ENCODE measurements at regions not wholly inside any gene's neighbourhood (a gene's known extent, or its start where the extent isn't known, plus 50 kb on each side); places are given as distances from the start of the nearest gene placed in this dataset.
A peak's percentile ranks its signal among the peaks of the same experiment; 100 is the strongest.
"Not testable (repeated sequence)": the region's sequence is repeated elsewhere in the genome, so short reads cannot be mapped to it uniquely, and the experiment has no call there.

- DNase-seq: peak; percentile 21 to 29
Observed at GRCh38 chr1:187038784-187039183, 210.0 kb downstream of the PLA2G4A start.

- DNase-seq: no peak
Observed at GRCh38 chr1:187041104-187041503, 212.4 kb downstream of the PLA2G4A start.

- no peak for DNase-seq
Observed at GRCh38 chr1:187042538-187042937, 213.8 kb downstream of the PLA2G4A start.

GRCh38 chr1:187043433-187043832, 214.7 kb downstream of the PLA2G4A start:
- DNase-seq: not testable (repeated sequence)

GRCh38 chr1:187044411-187044810, 215.7 kb downstream of the PLA2G4A start:
- DNase-seq: no peak

- no peak for DNase-seq
Observed at GRCh38 chr1:187045371-187045770, 216.6 kb downstream of the PLA2G4A start.

DNA sequence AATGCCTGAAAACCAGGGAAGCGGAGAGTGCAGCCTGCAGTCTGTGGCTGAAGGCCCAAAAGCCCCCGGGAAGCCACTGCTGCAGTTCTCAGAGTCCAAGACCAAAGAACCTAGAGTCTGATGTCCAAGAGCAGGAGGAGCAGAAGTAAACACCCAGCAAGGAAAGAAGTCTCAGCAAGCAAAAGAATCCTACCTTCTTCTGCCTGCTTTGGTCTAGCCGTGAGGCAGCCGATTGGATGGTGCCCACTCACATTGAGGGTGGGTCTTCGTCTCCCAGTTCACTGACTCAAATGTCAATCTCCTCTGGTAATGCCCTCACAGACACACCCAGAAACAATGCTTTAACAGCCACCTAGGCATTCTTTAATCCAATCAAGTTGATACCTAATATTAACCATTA, 217.5 kb downstream of the PLA2G4A start:
- no peak for DNase-seq

DNA sequence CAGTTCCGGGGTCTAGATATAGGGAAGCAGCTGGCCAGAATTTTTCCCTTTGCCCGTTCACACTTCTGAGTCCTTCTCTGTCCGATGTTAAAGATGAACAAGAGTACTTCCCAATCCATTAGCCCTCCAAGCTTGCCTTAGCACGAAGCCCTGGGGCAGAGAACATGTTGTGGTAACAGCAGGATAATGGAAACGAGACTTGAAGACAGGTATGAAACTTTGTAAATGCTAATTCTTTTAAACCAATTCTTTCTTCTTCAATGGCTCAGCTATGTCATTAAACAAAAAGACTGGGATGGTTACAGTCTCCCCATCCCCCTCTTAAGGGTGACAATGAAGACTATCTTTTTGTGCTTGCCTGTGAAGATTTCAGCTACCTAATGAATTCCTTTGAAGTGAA, 218.5 kb downstream of the PLA2G4A start:
- no peak for DNase-seq

GRCh38 chr1:187051618-187052232, 223.0 kb downstream of the PLA2G4A start:
- peak; percentile 8 to 19 for DNase-seq

DNA sequence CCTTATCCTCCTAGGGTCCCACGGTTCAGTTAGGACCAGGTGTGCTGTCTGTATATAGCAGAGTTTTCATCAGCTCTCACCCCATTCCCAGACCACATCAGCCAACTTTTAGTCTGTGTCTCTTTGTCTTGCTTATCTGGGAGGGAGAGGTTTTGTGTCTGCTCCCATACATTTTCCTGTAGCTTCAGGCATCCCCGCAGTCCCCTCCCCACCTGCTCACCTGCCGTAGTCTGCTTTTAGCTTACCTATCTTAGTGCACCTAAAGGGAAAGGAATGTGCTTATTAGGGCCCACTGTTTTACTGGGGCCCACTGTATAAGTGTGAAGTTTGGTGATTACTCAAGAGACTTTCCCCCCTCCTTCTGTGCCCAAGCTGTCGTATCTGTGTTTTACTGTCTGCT, 225.1 kb downstream of the PLA2G4A start:
- no peak for DNase-seq

DNA sequence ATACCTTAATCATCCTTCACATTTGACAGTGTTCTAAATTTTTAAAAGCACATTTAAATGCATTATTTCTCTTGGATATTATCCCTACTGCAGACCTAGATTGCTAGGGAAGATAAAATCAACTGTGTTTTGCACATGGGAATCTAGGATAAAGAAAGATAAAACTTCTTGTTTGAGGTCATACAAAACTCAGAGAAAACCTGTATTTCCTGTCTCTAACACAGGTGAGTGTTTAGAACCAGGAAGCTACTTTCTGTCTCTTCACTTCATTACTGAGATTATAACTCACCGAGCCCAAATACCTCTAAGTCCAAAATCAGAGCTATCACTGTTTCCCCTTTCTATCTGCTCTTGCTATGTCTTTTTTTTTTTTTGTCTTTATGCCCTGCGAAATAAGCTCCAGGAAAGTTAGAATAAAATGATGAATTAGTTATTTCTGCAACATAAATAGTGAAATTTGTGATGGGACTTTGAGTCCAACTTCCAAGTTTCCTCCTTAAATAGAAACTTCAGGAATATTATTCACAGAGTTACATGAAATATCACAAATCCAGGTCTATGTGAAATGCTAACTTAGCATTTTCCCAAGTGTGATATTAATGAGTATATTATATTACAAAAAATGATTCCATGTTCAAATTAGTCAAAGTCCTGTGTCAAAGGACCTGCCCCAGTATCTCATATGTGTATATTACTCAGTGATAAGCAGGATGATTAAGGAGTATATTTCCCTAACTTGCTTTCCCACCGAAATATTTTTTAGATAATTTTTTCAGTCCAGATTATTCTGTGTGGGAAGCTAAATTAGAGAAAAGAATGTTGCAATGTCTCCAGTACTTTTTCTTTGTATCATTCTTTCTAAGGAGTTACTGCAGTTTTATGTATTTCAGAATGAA, 226.4 kb downstream of the PLA2G4A start:
- no peak for DNase-seq

GRCh38 chr1:187063271-187063670, 234.5 kb downstream of the PLA2G4A start:
- DNase-seq: no peak

DNA sequence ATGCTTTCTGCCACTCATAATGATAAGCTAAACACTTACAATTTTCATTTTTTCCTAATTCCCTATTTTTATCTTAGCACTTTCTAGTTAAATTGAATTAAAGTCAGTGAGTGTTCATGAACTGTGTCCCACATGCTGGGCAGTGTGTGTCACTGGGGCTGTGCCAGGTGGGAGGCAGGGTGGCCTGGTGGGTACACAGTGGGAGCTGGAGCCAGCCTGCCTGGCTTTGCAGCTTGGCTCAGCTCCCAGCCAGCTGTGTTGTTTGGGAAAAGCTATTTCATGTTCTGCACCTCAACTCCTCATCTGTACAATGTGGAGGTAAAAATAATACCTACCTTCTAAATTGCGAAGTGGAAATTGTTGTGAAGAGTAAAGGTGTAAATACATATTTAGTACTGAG, 238.4 kb downstream of the PLA2G4A start:
- no peak for DNase-seq

GRCh38 chr1:187070076-187070475, 241.3 kb downstream of the PLA2G4A start:
- DNase-seq: no peak

DNA sequence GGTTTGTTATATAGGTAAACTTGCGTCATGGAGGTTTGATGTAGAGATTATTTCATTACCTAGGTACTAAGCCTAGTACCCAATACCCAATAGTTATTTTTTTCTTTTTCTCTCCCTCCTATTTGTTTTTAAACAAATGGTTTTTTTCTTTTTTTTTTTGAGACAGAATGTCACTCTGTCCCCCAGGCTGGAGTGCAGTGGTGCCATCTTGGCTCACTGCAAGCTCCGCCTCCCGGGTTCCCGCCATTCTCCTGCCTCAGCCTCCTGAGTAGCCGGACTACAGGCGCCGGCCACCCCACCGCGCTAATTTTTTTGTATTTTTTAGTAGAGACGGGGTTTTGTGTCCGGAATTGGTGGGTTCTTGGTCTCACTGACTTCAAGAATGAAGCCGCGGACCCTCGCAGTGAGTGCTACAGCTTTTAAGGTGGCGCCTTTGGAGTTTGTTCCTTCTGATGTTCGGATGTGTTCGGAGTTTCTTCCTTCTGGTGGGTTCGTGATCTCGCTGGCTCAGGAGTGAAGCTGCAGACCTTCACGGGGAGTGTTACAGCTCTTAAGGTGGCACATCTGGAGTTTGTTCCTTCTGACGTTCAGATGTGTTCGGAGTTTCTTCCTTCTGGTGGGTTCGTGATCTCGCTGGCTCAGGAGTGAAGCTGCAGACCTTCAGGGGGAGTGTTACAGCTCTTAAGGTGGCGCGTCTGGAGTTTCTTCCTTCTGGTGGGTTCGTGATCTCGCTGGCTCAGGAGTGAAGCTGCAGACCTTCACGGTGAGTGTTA, 243.7 kb downstream of the PLA2G4A start:
- DNase-seq: not testable (repeated sequence)

GRCh38 chr1:187073035-187073560, 244.3 kb downstream of the PLA2G4A start:
- DNase-seq: not testable (repeated sequence)

DNA sequence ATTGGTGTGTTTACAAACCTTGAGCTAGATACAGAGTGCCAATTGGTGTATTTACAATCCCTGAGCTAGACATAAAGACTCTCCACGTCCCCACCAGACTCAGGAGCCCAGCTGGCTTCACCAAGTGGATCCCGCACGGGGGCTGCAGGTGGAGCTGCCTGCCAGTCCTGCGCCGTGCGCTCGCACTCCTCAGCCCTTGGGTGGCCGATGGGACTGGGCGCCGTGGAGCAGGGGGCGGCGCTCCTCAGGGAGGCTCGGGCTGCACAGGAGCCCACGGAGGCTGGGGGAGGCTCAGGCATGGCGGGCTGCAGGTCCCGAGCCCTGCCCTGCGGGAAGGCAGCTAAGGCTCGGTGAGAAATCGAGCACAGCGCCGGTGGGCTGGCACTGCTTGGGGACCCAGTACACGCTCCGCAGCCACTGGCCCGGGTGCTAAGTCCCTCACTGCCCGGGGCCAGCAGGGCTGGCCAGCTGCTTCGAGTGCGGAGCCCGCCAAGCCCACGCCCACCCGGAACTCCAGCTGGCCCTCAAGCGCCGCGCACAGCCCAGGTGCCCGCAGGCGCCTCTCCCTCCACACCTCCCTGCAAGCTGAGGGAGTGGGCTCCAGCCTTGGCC, 245.0 kb downstream of the PLA2G4A start:
- DNase-seq: not testable (repeated sequence)

GRCh38 chr1:187074445-187075048, 245.8 kb downstream of the PLA2G4A start:
- no peak for DNase-seq

DNA sequence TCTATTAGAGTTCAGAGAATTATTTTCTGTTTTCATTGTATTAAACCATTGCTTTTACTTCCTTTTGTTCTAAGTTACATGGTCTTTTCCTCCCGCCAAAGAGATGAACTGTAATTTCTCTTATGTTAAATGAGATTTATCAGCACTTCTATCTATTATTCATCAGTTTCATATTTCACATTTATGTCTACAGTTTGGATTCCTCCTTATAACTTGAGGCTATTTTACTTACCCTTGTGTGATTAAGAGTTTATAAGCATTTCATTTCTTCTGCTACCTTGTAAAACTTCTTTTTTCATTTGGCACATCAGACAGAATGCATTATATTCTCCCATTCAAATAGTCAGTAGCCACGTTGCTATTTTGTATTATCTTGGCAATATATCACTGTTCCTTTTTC, 248.2 kb downstream of the PLA2G4A start:
- DNase-seq: no peak

GRCh38 chr1:187078321-187078720, 249.6 kb downstream of the PLA2G4A start:
- no peak for DNase-seq

DNA sequence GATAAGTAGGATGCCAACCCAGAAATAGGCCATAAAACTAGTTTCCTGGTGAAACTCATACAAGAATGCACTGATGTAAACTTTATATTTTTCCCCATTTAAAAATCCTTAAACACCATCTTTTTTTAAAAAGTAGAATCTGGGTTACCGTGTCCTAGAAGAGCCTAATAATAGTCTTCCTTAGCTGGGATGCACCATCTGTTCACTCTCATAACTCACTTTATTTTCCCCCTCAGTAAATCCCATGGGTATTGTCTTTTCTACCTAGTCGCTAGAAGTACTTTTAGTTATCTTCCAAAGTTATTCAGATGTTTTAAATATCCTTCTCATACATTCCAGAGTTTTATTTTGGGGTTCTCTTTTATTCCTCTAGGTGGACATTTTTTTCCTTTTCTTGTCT, 250.2 kb downstream of the PLA2G4A start:
- DNase-seq: no peak

- no peak for DNase-seq
Observed at GRCh38 chr1:187079330-187079729, 250.6 kb downstream of the PLA2G4A start.

Measured in AML-193 (cell line).